Pons (tissue), 1 donor: ENCODE measurements at regions not wholly inside any gene's neighbourhood (a gene's known extent, or its start where the extent isn't known, plus 50 kb on each side); places are given as distances from the start of the nearest gene placed in this dataset.

ENCODE experiments used
- DNase-seq: peaks from one replicate; pipeline ENCODE4 v3.0.0-alpha.2; 2016; ENCODE audit warnings: low spot score

DNA sequence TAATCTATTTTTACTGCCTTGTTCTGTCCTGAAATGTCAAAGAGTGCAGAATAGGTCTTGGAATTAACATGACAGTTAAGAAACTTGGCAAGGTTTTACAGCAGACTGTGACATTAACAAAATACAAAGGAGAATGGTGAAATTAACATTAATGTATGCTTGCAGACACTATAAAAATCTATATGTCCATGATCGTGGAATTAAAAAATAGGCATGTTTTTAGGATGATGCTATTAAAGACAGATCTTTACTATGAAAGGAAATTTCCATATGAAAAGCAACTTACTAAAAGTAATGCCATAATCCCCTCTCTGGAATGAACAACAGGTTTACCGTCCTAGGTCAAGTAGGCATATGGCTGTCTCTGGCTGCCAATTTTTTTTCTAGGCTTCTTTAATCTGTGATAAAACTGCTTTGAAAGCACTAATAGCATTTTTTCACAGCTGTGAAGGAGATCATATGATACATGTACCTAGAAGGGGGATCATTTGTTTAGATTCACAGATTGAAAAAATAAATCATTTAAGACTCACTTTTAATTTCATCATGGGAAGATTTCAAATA lies 291.5 kb downstream of the ZNF536 start:
- DNase-seq = no peak

DNA sequence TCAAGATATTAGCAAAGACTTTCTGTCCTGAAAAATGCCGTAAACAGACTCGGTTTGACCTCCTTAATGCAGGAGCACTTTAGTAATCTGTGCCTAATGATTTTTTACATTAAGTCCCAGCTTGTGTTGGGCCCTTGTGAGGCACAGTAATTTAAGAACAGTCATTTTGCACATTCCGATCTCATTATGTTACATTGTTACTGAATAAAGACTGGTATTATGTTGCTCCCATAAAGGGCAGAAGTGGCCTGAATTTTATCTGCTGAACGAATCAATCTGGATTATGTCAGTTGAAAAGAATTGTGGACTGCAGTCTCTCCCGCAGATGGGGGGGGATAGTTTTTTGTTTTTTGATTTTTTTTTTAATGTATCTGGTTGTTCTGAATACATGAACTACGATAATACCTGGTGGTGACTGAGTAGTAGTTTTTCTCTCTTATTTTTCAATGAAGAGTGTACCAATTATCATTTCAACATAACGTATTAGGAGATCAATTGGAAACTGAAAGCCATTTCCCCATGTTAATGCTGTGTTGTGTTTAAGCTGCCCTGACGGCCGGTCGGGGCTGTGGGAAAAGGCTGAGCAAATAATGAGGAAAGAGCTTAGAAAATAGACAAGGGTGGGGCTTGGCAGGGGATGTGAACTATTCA lies 290.2 kb downstream of the ZNF536 start:
- peak; percentile 34 for DNase-seq

DNA sequence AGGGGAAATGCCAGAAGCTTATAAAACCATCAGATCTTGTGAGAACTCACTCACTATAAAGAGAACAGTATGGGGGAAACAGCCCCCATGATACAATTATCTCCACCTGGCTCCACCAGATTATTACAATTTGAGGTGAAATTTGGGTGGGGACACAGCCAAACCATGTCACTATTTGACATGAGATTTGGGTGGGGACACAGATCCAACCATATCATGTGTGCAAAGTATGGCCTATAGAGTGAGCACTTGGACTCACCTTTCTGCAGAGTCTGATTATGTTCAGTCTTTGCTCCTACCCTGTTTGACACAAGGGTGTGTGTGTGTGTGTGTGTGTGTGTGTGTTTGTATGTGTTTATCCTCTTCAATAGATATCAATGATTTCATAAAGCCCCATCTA lies 287.5 kb downstream of the ZNF536 start:
- no peak for DNase-seq

DNA sequence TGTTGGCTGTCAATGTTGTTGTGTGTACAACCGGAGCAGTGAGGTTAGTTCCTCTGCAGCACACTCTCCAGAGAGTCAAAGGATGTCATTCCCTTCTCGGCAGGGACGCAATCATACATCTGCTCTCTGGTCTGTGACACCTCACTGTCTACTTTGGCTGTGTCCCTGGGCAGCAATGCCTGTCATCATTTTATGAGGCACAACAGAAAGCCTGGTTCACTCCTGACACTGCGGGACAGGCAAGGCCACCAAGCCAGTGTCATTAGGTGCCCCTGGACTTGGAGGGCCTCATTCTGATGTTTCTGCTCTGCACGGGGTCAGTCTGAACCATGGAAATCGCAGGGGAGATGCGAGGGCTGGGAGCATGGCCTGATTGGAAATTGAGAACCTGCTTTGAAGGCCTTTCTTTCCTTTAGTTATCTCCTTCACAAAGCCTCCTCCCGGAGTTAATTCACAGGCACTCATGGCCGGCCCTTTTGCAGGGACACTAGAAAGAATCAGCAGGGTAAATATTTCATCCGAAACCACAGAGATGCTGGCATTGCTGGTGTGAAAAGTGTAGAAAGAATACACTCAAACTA lies 284.4 kb downstream of the ZNF536 start:
- DNase-seq = no peak

DNA sequence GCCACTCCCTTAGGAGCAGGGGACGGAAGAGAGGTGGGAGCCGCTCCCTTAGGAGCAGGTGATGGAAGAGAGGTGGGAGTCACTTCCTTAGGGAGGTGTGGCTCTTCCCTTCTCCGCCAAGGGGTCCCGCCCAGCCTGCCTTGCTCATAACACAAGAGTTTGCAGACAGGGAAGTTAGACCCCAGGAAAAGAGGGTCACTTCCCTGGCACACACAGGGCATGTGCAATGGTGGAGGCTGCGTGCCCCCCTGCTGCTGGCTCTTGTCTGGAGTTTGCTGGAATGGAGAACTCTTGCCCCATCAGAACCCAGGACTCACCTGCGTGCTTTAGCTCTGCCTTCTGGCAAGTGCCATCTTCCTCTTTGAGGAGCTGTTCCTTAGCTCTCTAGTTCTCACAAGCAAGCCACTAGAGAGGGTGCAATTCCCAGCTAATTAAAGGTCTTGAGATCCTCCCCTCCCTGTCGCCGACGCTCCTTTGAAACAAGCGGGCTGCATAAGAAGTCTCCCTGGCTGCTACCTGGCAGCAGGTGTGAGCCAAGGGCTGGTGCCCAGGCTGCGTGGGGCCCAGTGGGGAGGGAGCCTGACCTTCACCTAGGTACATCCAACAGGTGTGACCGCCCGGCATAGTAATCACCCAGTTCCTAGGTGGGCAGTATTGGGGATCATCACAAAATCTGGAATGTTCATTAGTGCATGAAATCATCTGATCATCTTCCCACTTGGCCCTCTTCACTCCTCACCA lies 281.6 kb downstream of the ZNF536 start:
- no peak for DNase-seq

DNA sequence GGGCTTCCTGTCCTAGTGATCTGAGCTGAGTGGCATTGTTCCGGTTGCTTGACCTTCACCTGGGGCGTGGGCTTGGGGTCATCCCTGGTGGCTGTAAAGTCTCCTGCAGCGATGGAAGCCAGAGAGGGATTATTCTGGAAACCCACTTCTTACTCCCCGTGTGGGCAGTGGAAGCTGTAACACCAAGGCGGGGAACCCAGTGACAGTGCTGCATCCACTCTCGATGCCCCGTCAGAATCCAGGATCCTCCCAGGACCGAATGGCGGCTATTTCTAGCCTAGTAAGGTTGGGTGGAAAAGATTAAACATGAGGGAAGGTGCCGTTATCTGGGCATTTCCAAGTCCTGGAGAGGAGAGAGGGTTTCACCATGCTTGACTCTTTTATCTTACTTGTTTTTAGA lies 280.6 kb downstream of the ZNF536 start:
- DNase-seq = no peak

DNA sequence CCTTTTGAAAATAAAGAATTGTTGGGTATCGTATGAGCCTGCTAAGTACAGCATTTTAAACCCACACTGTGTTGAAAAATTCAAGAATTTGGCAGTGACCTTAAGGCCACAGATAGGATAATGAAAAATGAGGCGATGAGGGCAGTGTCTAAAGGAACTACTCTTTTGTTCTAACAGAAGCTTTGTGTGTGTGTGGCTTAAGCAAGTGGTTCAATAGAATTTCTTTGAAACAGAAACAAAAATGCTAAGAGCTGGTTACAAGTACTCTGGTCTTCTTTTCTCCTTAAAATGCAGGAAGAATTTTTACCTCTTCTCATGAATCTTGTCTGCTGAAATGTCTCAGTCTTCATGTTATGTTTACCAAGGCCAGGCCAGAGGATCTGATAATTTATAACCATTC lies 279.5 kb downstream of the ZNF536 start:
- DNase-seq = no peak

DNA sequence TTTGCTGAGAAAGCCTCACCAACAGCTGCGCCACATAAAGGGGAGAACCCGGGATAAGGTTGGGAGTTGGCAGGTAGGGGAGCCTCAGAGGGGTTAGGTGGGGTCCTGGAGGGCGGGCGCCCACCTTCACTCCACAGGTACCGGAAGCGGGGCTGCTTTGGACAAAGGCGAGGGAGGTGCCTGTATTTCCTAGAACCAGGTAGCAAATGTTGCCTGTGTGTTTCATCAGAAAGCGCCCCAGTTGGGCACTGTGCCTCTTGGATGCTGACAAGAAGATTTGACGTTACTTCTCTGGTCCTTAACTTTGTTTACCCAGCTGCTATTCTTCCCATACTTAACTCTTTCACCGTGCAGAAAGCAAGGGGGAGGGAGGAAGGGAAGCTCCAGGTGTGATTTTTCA lies 278.9 kb downstream of the ZNF536 start:
- no peak for DNase-seq

DNA sequence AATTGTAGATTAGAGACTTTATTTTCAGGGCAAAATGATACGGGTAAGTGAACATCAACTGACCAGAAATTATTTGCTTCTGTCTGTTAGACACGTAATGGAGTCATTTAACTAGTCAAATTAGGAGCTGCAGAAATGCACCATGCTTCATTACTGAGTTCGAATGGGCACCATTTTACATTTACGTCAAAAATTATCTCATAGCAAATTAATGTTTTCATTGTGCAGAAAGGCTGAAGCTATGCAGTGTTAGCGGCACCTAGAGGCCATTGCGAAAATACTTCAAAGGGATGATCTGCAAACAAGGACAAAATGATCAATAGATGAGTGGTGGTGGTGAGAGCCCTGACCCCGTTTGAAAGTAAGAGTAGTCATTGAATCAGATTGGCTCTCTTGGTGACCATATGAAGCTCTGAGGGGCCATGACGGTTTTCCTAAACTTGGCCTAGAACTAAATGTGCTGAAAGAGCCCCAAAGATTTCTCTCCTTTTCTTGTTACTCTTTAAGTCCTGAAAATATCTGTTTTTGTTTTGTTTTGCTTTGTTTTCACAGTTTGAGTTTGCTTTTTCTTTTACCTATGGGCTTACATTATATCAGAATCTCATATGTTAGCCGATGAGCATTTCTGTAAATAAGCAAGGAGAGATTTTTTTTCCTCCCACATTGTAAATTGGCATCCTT lies 277.9 kb downstream of the ZNF536 start:
- DNase-seq = peak; percentile 86

DNA sequence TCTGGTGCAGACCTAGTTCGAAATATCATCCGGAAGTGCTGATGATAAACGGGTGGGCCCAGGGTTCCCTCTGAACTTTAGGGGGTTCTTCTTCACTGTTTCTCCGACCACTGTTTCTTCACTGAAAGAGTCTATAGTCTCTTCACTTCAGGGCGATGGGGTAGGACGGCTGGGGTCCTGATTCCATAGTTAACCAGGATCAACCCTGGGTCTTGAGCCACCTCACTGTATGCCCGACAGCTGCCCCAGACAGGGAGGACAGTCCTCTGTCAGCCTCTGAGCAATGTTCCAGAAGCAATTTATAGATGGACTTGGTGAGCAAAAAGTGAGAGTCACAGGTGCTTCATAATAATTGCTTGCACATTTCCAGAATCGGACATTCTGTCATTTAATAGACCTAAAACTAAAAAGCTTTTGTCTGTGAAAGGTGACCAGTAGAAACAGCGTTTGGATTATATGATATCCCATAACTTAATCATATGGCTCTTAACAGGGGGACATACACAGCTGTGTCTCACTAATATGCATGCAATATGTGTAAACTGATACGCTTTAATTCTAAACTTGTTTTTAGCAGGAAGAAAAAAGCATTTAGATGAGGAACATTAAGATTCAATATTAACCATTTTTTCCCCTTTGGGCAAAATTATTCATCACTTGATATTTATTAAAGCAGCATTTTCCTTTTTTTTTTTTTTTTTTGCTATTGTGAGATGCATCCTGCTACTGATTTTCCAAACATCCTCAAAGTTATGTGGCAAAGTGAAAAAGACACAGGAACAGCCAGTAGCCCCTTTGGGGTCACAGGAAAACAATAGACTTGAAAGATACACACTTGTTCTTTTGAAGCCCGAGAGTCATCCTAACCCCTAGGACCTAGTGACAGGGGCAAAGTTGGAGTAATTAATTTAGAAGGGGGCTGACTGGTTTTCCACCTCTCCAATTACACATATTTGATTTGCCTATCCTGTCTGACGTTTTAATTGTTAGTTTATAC lies 277.0 kb downstream of the ZNF536 start:
- no peak for DNase-seq

DNA sequence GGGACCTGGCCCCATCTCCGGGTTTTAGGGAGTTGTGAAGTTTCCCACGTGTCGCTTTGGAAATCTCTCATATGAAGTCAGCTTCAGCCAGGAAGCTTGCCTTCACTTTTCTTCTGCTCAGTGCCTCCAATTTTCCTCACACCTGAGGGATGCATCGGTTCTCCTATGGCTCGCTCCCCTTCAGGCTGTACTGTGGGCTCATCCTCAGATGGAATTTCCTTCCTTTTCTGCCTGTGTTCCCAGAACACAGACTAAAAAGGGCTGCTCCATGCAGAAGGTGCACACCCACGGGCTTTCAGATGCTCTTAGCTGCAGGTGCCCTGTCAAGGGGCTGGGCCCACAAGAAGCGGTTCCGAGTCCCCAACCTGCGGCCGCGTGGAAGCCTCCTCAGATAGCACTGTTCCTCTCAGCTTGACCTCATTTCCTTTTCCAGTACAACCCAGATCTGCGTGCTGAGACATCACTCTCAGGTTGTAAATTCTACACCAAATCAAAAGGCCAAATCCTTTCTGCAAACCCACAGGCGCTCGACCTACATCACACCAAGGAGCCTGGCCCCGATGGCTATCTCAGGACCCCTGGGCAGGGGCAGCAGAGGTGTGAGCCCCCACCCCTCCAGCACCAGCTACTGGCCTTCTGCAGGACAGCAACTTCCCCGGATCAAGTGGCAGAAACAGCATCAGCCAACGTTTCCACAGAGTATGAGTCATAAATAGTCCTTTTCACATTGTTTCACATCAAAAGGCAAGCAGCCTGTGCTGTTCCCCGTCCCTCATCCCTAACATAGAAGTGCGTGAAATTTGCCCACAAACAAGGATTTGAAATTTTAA lies 275.9 kb downstream of the ZNF536 start:
- peak; percentile 71 for DNase-seq

DNA sequence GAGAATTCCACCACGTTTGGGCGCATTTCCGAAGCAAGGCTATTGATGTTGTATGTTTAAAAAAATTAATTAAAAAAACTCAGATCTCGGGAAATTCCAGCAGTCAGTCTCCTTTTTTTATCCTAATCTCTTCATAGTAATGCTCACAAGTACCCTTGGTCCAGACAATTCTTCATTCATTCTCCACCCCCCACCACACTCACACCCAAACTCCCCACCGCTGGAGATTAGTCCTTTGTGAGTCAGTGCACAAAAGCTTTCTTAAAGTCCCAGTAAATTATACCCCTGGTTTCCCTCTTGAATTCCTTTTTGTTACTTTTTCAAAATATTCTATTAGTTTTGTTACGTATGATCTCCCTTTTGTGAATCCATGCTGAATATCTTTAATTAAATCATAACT lies 274.6 kb downstream of the ZNF536 start:
- no peak for DNase-seq

DNA sequence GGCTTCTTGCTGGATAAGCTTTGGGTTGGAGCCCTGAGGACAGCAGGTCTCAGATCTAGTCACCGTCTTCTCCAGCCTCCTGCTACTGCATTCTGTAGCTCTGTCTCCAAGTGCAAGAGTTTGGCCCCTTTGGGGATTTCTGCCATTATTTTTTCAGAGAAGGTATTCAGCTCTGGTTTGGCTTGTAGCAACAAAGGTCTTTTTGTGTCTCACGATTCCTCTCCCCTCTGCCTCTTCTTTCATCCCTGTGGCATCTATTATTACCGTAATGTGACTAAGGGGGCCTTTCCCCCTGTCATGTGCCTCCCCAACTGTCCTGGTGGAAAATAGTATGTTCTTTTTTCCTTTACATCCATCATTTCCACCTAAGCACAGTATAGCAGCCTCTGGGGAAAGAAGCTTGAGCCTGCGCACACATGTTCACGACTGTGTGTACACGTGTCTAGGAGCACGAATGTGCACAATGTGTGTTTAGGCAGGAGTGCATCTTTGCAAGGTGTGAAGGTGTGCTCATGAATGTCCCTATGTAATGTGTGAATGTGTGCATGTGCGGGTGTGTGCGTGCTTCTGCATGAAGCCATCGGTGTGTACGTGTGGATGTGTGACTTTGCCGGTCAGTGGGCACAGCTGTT lies 273.9 kb downstream of the ZNF536 start:
- no peak for DNase-seq

DNA sequence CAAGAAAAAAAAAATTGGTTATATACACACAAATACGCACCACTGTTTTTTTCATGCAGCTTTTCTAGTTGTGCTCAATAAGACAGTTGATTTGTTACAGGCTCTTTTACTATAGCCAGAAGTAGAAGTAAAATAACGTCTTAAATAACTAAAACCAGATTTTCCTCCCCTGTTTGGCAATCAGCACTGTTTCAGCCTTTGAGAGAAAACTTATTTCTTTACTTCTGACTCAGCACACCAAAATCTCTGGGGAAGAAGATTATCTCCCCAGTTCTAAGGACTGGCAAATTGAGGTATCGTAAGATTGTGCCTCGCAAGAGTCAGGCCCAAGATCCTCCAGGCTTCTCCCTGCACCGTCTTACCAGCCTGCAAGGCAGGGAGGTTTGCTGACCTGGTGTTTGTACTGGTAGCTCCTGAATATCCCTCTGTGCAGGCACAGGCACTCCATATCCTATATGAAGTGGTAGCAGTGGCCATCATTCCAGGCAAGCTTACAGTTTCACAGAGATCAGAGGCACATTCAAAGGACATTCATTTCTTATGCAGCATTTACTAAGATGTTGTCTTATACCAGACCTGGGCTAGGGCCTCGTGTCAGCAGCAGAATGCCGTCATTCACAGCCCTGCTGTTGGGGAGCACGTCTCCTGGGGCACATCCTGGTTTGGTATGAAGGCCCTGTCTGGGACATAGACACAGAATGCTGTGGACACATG lies 268.2 kb downstream of the ZNF536 start:
- no peak for DNase-seq

DNA sequence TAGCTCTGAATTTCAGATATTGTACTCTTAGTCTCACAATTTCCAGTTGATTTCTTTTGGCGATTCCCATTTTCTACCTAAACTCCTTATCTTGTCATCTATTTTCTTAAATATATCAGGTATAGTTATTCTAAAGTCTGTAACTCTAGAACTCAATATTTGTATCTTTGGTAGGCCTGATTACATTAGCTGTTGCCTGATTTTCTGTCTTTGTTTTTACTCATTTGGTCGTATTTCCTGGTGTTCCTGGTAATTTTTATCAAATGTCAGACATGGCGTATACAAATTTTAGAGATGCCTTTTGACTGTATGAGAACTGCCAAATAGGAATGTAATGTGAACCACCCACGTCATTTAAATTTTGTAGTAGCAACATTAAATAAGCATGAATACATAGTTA lies 266.7 kb downstream of the ZNF536 start:
- no peak for DNase-seq

DNA sequence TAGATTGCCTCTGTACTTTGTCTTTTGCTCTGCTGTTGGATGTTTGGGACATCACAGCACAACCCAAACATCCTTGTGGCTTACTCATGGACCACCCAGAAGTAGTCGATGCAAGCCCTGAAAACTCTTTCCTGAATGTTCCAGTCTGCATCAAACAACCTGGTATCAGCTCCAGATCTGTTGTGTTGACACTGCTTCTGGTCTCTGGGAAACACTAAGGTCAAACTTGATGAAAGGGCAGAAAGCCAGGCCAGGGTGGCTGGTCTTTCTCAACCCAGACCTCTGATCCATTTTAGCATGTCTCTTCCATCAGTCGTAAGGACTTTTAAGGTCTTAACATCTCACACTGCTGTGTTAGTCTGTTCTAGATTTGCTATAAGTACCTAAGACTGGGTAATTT lies 265.7 kb downstream of the ZNF536 start:
- DNase-seq = no peak

DNA sequence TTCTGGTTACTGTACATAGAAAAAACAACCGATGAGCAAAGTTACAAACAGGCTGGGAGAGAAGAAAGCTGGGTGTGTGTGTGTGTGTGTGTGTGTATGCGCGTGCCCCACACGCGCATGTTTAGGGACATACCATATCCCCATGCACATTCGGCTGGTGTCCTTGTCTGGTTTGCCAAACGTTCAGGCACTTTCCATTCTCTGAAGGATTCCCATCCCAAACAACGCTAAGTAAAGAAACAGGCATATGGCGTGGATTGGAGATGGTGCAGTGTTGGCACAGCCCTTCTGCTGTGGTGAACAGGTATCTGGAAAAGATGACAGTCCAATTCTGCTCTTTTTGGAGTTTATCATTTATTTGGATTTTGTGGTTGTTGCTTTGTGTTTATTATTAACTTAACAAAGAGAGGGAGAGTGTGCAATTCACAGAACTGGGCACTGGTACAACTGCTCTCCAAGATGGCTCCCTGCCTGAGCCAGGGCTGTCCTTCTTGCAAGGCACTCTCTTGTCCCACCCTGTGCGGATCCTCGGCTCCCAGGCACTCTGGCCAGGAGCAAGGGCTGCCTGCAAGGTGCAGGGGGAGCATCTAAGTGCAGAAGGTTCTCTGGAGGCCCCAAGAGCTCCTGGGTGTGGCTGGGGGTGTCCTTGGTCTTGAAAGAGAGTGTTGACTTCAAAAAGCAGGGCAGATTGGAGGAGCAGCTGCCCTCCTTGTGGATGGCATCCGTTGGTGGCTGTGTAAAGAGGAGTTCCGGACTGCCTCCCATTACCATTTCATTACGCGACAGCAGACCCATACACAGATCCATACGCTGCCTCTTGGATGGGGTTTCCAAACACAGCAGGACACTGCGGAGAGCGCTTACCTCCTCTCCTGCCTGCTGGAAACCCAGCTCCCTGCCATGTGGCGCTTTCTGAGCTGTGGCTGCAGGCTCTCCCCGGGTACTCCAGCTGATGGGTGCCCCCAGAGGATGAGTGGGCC lies 263.1 kb downstream of the ZNF536 start:
- DNase-seq = peak; percentile 29
